ENCODE measurements at regions not wholly inside any gene's neighbourhood (a gene's known extent, or its start where the extent isn't known, plus 50 kb on each side); places are given as distances from the start of the nearest gene placed in this dataset.

DNA sequence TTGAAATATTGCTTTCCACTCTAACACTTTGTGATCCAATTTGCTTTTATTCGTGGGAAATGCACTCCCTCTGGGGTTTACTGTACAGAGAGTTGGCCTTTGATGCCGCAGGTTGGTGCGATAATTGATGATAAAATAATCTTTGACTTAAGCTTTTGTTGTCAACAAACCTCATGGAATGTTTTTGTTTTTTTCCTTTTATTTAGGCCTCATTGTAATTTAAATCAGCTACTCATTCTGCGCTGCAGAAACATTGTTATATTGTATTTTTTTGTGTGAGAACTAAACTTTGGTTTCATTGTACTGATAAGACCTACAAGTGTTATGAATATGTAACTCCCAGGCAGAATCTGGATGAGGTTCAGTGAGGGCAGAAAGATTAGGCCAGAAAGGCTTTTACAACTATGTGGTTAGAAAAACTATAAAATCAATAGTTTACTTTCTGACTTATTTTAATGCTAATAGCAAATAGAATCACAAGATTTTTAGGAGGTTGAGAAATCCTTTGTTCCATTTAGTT is 76.8 kb upstream of the POM121L12 start:
- TF ChIP-seq, protein P1, sequence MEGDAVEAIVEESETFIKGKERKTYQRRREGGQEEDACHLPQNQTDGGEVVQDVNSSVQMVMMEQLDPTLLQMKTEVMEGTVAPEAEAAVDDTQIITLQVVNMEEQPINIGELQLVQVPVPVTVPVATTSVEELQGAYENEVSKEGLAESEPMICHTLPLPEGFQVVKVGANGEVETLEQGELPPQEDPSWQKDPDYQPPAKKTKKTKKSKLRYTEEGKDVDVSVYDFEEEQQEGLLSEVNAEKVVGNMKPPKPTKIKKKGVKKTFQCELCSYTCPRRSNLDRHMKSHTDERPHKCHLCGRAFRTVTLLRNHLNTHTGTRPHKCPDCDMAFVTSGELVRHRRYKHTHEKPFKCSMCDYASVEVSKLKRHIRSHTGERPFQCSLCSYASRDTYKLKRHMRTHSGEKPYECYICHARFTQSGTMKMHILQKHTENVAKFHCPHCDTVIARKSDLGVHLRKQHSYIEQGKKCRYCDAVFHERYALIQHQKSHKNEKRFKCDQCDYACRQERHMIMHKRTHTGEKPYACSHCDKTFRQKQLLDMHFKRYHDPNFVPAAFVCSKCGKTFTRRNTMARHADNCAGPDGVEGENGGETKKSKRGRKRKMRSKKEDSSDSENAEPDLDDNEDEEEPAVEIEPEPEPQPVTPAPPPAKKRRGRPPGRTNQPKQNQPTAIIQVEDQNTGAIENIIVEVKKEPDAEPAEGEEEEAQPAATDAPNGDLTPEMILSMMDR (conservative IDR thresholded peaks at IDR 0.05): no peak
- no peak for TF ChIP-seq EZH2 (IDR thresholded peaks at IDR 0.05; ENCODE audit: low read depth)
